ENCODE measurements at regions not wholly inside any gene's neighbourhood (a gene's known extent, or its start where the extent isn't known, plus 50 kb on each side); places are given as distances from the start of the nearest gene placed in this dataset.

GRCh38 chr14:34237677-34238076, 224.4 kb downstream of the SPTSSA start:
- no peak for DNase-seq

GRCh38 chr14:34237081-34237480, 225.0 kb downstream of the SPTSSA start:
- no peak for DNase-seq

- DNase-seq = no peak
Observed at GRCh38 chr14:34235643-34236300, 226.3 kb downstream of the SPTSSA start.

- DNase-seq = no peak
Observed at GRCh38 chr14:34234258-34234657, 227.8 kb downstream of the SPTSSA start.

GRCh38 chr14:34233619-34234018, 228.4 kb downstream of the SPTSSA start:
- no peak for DNase-seq

GRCh38 chr14:34232790-34233189, 229.2 kb downstream of the SPTSSA start:
- no peak for DNase-seq

GRCh38 chr14:34231626-34232025, 230.4 kb downstream of the SPTSSA start:
- DNase-seq = no peak

GRCh38 chr14:34229140-34229539, 232.9 kb downstream of the SPTSSA start:
- no peak for DNase-seq

GRCh38 chr14:34228650-34228976, 233.4 kb downstream of the SPTSSA start:
- DNase-seq = no peak

GRCh38 chr14:34227834-34228649, 234.0 kb downstream of the SPTSSA start:
- peak; percentile 44 for DNase-seq

GRCh38 chr14:34224221-34224620, 237.8 kb downstream of the SPTSSA start:
- no peak for DNase-seq

GRCh38 chr14:34223373-34224148, 238.5 kb downstream of the SPTSSA start:
- DNase-seq = no peak

GRCh38 chr14:34222867-34223266, 239.2 kb downstream of the SPTSSA start:
- DNase-seq = no peak

- no peak for DNase-seq
Observed at GRCh38 chr14:34222122-34222521, 239.9 kb downstream of the SPTSSA start.

- no peak for DNase-seq
Observed at GRCh38 chr14:34220921-34221320, 241.1 kb downstream of the SPTSSA start.

GRCh38 chr14:34220378-34220706, 241.7 kb downstream of the SPTSSA start:
- DNase-seq = no peak

GRCh38 chr14:34219661-34220377, 242.2 kb downstream of the SPTSSA start:
- DNase-seq = no peak

GRCh38 chr14:34218881-34219280, 243.2 kb downstream of the SPTSSA start:
- no peak for DNase-seq

GRCh38 chr14:34214961-34215360, 247.1 kb downstream of the SPTSSA start:
- DNase-seq = no peak

- no peak for DNase-seq
Observed at GRCh38 chr14:34213332-34213731, 248.7 kb downstream of the SPTSSA start.

GRCh38 chr14:34212172-34212929, 249.7 kb downstream of the SPTSSA start:
- peak; percentile 23 for DNase-seq

GRCh38 chr14:34211732-34212131, 250.3 kb downstream of the SPTSSA start:
- peak; percentile 20 for DNase-seq

GRCh38 chr14:34208532-34208931, 253.5 kb downstream of the SPTSSA start:
- no peak for DNase-seq

All from fibroblast of skin of right biceps (primary cell).